A549 (cell line): ENCODE measurements at regions not wholly inside any gene's neighbourhood (a gene's known extent, or its start where the extent isn't known, plus 50 kb on each side); places are given as distances from the start of the nearest gene placed in this dataset.

Experiments used
- ATAC-seq, 2 experiments: fragments of 200-7000 bp in 1 of 2; fragments of >200 bp in 1 of 2; cut with Nextera tagmentation in 1 of 2; cut with Tn5 transposase in 1 of 2; 3 replicates each; pipeline versions ENCODE4 v1.8.0 to v1.9.1; 2018 to 2020; ENCODE audit warnings: mild to moderate bottlenecking in 1 of 2, moderate library complexity in 1 of 2
- CTCF ChIA-PET: fragments of 300-600 bp; sonication (Branson Sonifier 250); formaldehyde crosslinking; extraction: SDS; loops from one replicate; lab custom pipeline; 2021; ENCODE audit warnings: antibody characterized with exemption, inconsistent platforms; lab: Yijun Ruan, JAX
- POLR2A ChIA-PET: fragments of 350-600 bp; formaldehyde crosslinking; extraction: SDS; loops from one replicate; lab custom pipeline; 2021; ENCODE audit warnings: antibody characterized with exemption, inconsistent platforms; lab: Yijun Ruan, JAX
- DNase-seq, 2 experiments: peaks; one replicate each; pipeline versions ENCODE4 v3.0.0 to v3.0.0-alpha.2; 2011 to 2016; ENCODE audit warnings: low read depth in 1 of 2, low spot score in 1 of 2
- FAIRE-seq: peaks from 2 replicates; lab custom pipeline; 2011; peaks lifted over from hg19 to GRCh38; lab: Jason Lieb, UNC
- H3K27ac ChIP-seq, 2 experiments: fragments of >200 bp; sonication (Bioruptor Twin); formaldehyde crosslinking; 3 replicates each; pipeline ENCODE4 v1.5.1; 2016 to 2017
- H3K4me1 ChIP-seq: fragments of >200 bp; sonication (Bioruptor Twin); formaldehyde crosslinking; 3 replicates; pipeline ENCODE4 v1.6.1; 2016
- H3K4me2 ChIP-seq: fragments of >200 bp; sonication (Bioruptor Twin); formaldehyde crosslinking; 3 replicates; pipeline ENCODE4 v1.6.1; 2016
- H3K4me3 ChIP-seq: fragments of >200 bp; sonication (Bioruptor Twin); formaldehyde crosslinking; 3 replicates; pipeline ENCODE4 v1.5.1; 2016
- H3K9me3 ChIP-seq: fragments of >200 bp; sonication (Bioruptor Twin); formaldehyde crosslinking; 3 replicates; pipeline ENCODE4 v1.6.1; 2016
- ATOH8 ChIP-seq: fragments of 250-450 bp; sonication (Bioruptor Pico); IDR thresholded peaks from 2 replicates; pipeline ENCODE4 v1.5.0; 2020; ENCODE audit warnings: low read depth, mild to moderate bottlenecking, moderate library complexity
- BCL3 ChIP-seq: fragments of >200 bp; sonication (Bioruptor Twin); formaldehyde crosslinking; IDR thresholded peaks from 3 replicates; pipeline ENCODE4 v1.6.1; 2016
- CBX2 ChIP-seq: fragments of 200-600 bp; sonication (generic); IDR thresholded peaks from 2 replicates; pipeline ENCODE4 v1.6.1; 2016; ENCODE audit warnings: low read depth, mild to moderate bottlenecking, borderline replicate concordance
- CTCF ChIP-seq: fragments of >200 bp; sonication (Bioruptor Twin); formaldehyde crosslinking; IDR thresholded peaks from 3 replicates; pipeline ENCODE4 v1.5.1; 2016
- EHMT2 ChIP-seq: fragments of 200-600 bp; sonication (generic); IDR thresholded peaks from 2 replicates; pipeline ENCODE4 v1.6.1; 2016; ENCODE audit warnings: antibody characterized with exemption, low read depth, mild to moderate bottlenecking, moderate library complexity
- ELK1 ChIP-seq: fragments of 150-350 bp; IDR thresholded peaks from 2 replicates; pipeline ENCODE4 v1.6.1; 2014; ENCODE audit warnings: low read depth, mild to moderate bottlenecking, low read length
- EP300 ChIP-seq, 2 experiments: fragments of >200 bp; sonication (Bioruptor Twin); formaldehyde crosslinking; IDR thresholded peaks; 2 replicates in 1 of 2; 3 replicates in 1 of 2; pipeline ENCODE4 v1.6.1; 2016 to 2017
- FOSB ChIP-seq: fragments of 250-450 bp; sonication (Bioruptor Pico); IDR thresholded peaks from 2 replicates; pipeline ENCODE4 v1.5.0; 2020; ENCODE audit warnings: mild to moderate bottlenecking, moderate library complexity
- GATA3 ChIP-seq: IDR thresholded peaks from 2 replicates; pipeline ENCODE4 v1.6.1; 2012; ENCODE audit warnings: borderline replicate concordance
- HMGXB4 ChIP-seq: fragments of 250-450 bp; sonication (Bioruptor Pico); IDR thresholded peaks from 2 replicates; pipeline ENCODE4 v1.5.0; 2021; ENCODE audit warnings: mild to moderate bottlenecking, moderate library complexity, borderline replicate concordance
- HOXB13 ChIP-seq: fragments of 250-450 bp; sonication (Bioruptor Pico); IDR thresholded peaks from 2 replicates; pipeline ENCODE4 v1.5.0; 2020; ENCODE audit warnings: low read depth, mild to moderate bottlenecking, moderate library complexity
- HOXB5 ChIP-seq: fragments of 250-450 bp; sonication (Bioruptor Pico); IDR thresholded peaks from 2 replicates; pipeline ENCODE4 v1.5.0; 2020; ENCODE audit warnings: mild to moderate bottlenecking, moderate library complexity
- JUNB ChIP-seq: fragments of >200 bp; sonication (Bioruptor Twin); formaldehyde crosslinking; IDR thresholded peaks from 2 replicates; pipeline ENCODE4 v1.6.1; 2016
- KDM1A ChIP-seq: fragments of 200-600 bp; sonication (generic); IDR thresholded peaks from 2 replicates; pipeline ENCODE4 v1.6.1; 2016; ENCODE audit warnings: low read depth, mild to moderate bottlenecking
- KDM5A ChIP-seq: fragments of 200-600 bp; sonication (generic); IDR thresholded peaks from 2 replicates; pipeline ENCODE4 v1.6.1; 2016; ENCODE audit warnings: antibody characterized with exemption, mild to moderate bottlenecking
- MAFK ChIP-seq: fragments of 450-650 bp; IDR thresholded peaks from 2 replicates; pipeline ENCODE4 v1.6.1; 2014; ENCODE audit not compliant: partially characterized antibody
- MYC ChIP-seq: IDR thresholded peaks from 2 replicates; pipeline ENCODE4 v1.6.1; 2012; ENCODE audit warnings: mild to moderate bottlenecking, inconsistent platforms, low read length, improper control_type of control experiment, borderline replicate concordance
- NFE2L2 ChIP-seq: fragments of 150-350 bp; conservative IDR thresholded peaks from 2 replicates; pipeline ENCODE4 v1.6.1; 2014; ENCODE audit warnings: low read length
- PBX3 ChIP-seq: IDR thresholded peaks from 2 replicates; pipeline ENCODE4 v1.6.1; 2012
- POLR2A ChIP-seq: IDR thresholded peaks from 2 replicates; pipeline ENCODE4 v1.6.1; 2012; ENCODE audit warnings: mild to moderate bottlenecking, low read length
- REST ChIP-seq: fragments of 200-600 bp; sonication (generic); IDR thresholded peaks from 2 replicates; pipeline ENCODE4 v1.6.1; 2016; ENCODE audit warnings: antibody characterized with exemption, mild to moderate bottlenecking, moderate library complexity
- RFX5 ChIP-seq: fragments of 450-650 bp; IDR thresholded peaks from 2 replicates; pipeline ENCODE4 v1.7.1; 2014; ENCODE audit warnings: antibody characterized with exemption, mild to moderate bottlenecking, moderate library complexity
- SMC3 ChIP-seq: fragments of >200 bp; sonication (Bioruptor Twin); formaldehyde crosslinking; IDR thresholded peaks from 3 replicates; pipeline ENCODE4 v1.6.1; 2018; ENCODE audit warnings: inconsistent platforms
- USF2 ChIP-seq: fragments of 450-650 bp; IDR thresholded peaks from 2 replicates; pipeline ENCODE4 v1.6.1; 2014; ENCODE audit warnings: antibody characterized with exemption
- ZFP36 ChIP-seq: fragments of 450-650 bp; IDR thresholded peaks from 2 replicates; pipeline ENCODE4 v1.6.1; 2014; ENCODE audit warnings: borderline replicate concordance; ENCODE audit not compliant: partially characterized antibody
- ZNF302 ChIP-seq: fragments of 250-450 bp; sonication (Bioruptor Pico); IDR thresholded peaks from 2 replicates; pipeline ENCODE4 v1.9.0; 2021; ENCODE audit warnings: inconsistent platforms, mild to moderate bottlenecking, moderate library complexity
- WGBS: methylation state at CpG from one replicate; pipeline ENCODE4 v1.1.6; 2017; ENCODE audit errors: missing lambda C conversion rate; 5-methylcytosine and 5-hydroxymethylcytosine counted together

GRCh38 chr15:61656391-61656790, 403.9 kb downstream of the VPS13C start:
- DNase-seq (no peak), FAIRE-seq (no peak), ATAC-seq (no peak)
- POLR2A ChIA-PET: no interaction called here
- 51% methylated on average over 11 of the region's 11 CpGs for WGBS
- Histone ChIP-seq H3K4me3 (no peak overlapping the region), H3K27ac (no peak overlapping the region), H3K4me1 (no peaks in the 10 kb centered on the region), H3K9me3 (no peaks in the 10 kb centered on the region), H3K4me2 (no peak overlapping the region)
- TF ChIP-seq RFX5 (no peak), SMC3 (no peak), EP300 (IDR thresholded peaks at IDR 0.05) (no peak), HOXB13 (CRISPR knock-in tag) (no peak), USF2 (no peak), HMGXB4 (CRISPR knock-in tag) (no peak), PBX3 (no peak), ELK1 (no peak)
- CTCF ChIA-PET: no interaction called here

- no peak for DNase-seq
- ATAC-seq: no peak
- H3K4me3 ChIP-seq: no peak overlapping the region
- 3% methylated on average over 3 of the region's 3 CpGs for WGBS
- H3K27ac ChIP-seq: no peak overlapping the region
- no peaks in the 10 kb centered on the region for H3K4me1 ChIP-seq
- no peak overlapping the region for H3K4me2 ChIP-seq
- CTCF ChIA-PET: no interaction called here
- POLR2A ChIA-PET: no interaction called here
- no peaks in the 10 kb centered on the region for H3K9me3 ChIP-seq
- no peak for TF ChIP-seq ATOH8 (CRISPR knock-in tag)
- TF ChIP-seq KDM5A: no peak
- TF ChIP-seq RFX5: no peak
- TF ChIP-seq CBX2: no peak
- TF ChIP-seq ZNF302 (CRISPR knock-in tag): no peak
- no peak for TF ChIP-seq POLR2A
- no peak for TF ChIP-seq JUNB
- TF ChIP-seq SMC3: no peak
- no peak for TF ChIP-seq REST
- no peak for TF ChIP-seq NFE2L2
- no peak for TF ChIP-seq MYC
- TF ChIP-seq FOSB (CRISPR knock-in tag): no peak
- TF ChIP-seq KDM1A: no peak
- no peak for TF ChIP-seq EHMT2
- no peak for TF ChIP-seq ZFP36
- no peak for TF ChIP-seq GATA3
- no peak for TF ChIP-seq HOXB5 (CRISPR knock-in tag)
- TF ChIP-seq BCL3: no peak
- no peak for TF ChIP-seq CTCF
- TF ChIP-seq MAFK: no peak
- no peak for FAIRE-seq
Measured at GRCh38 chr15:61655881-61656280, 404.4 kb downstream of the VPS13C start.
